GM19023 (cell line): ENCODE measurements at regions not wholly inside any gene's neighbourhood (a gene's known extent, or its start where the extent isn't known, plus 50 kb on each side); places are given as distances from the start of the nearest gene placed in this dataset.
"Not testable (repeated sequence)": the region's sequence is repeated elsewhere in the genome, so short reads cannot be mapped to it uniquely, and the experiment has no call there.

Experiments used
- ATAC-seq: cut with Tn5 transposase; IDR thresholded peaks from one replicate; pipeline ENCODE4 v1.9.1; 2021; ENCODE audit warnings: mild to moderate bottlenecking, moderate library complexity; ENCODE audit not compliant: unreplicated experiment

GRCh38 chr6:81875782-81876293 lies 123.4 kb upstream of the TENT5A start:
- no peak for ATAC-seq

- ATAC-seq: not testable (repeated sequence)
Measured at GRCh38 chr6:81869749-81870508, 117.4 kb upstream of the TENT5A start.

GRCh38 chr6:81865712-81866111 lies 113.2 kb upstream of the TENT5A start:
- ATAC-seq: no peak

GRCh38 chr6:81864124-81864523 lies 111.6 kb upstream of the TENT5A start:
- ATAC-seq: no peak

GRCh38 chr6:81863123-81863522 lies 110.6 kb upstream of the TENT5A start:
- ATAC-seq: no peak

- no peak for ATAC-seq
Measured at GRCh38 chr6:81861281-81861680, 108.8 kb upstream of the TENT5A start.

- no peak for ATAC-seq
Measured at GRCh38 chr6:81859884-81860283, 107.4 kb upstream of the TENT5A start.

- no peak for ATAC-seq
Measured at GRCh38 chr6:81857812-81858211, 105.3 kb upstream of the TENT5A start.

GRCh38 chr6:81856872-81857271 lies 104.4 kb upstream of the TENT5A start:
- no peak for ATAC-seq

- ATAC-seq: no peak
Measured at GRCh38 chr6:81854474-81854873, 102.0 kb upstream of the TENT5A start.

- ATAC-seq: no peak
Measured at GRCh38 chr6:81853975-81854374, 101.5 kb upstream of the TENT5A start.

- ATAC-seq: no peak
Measured at GRCh38 chr6:81849248-81849647, 96.8 kb upstream of the TENT5A start.

- ATAC-seq: no peak
Measured at GRCh38 chr6:81847866-81848265, 95.4 kb upstream of the TENT5A start.

- ATAC-seq: no peak
Measured at GRCh38 chr6:81844686-81845085, 92.2 kb upstream of the TENT5A start.

- ATAC-seq: no peak
Measured at GRCh38 chr6:81843302-81843701, 90.8 kb upstream of the TENT5A start.

GRCh38 chr6:81842254-81842653 lies 89.8 kb upstream of the TENT5A start:
- ATAC-seq: no peak

GRCh38 chr6:81838724-81839426 lies 86.4 kb upstream of the TENT5A start:
- ATAC-seq: no peak

- no peak for ATAC-seq
Measured at GRCh38 chr6:81838031-81838430, 85.5 kb upstream of the TENT5A start.

- no peak for ATAC-seq
Measured at GRCh38 chr6:81834141-81834681, 81.7 kb upstream of the TENT5A start.

- ATAC-seq: no peak
Measured at GRCh38 chr6:81832304-81832703, 79.8 kb upstream of the TENT5A start.

- no peak for ATAC-seq
Measured at GRCh38 chr6:81831274-81831673, 78.8 kb upstream of the TENT5A start.

- ATAC-seq: no peak
Measured at GRCh38 chr6:81826784-81827183, 74.3 kb upstream of the TENT5A start.
